ENCODE measurements at regions not wholly inside any gene's neighbourhood (a gene's known extent, or its start where the extent isn't known, plus 50 kb on each side); places are given as distances from the start of the nearest gene placed in this dataset.
A peak's percentile ranks its signal among the peaks of the same experiment; 100 is the strongest.
"Not testable (repeated sequence)": the region's sequence is repeated elsewhere in the genome, so short reads cannot be mapped to it uniquely, and the experiment has no call there.

- H3K27ac ChIP-seq = no peak overlapping the region
- H3K9me3 ChIP-seq = no peaks in the 10 kb centered on the region
- no peak for TF ChIP-seq CTCF (IDR thresholded peaks at IDR 0.05)
- TF ChIP-seq POLR2A (IDR thresholded peaks at IDR 0.05) = no peak
- no peak for TF ChIP-seq EP300 (IDR thresholded peaks at IDR 0.05)
- no peak for TF ChIP-seq POLR2AphosphoS5 (IDR thresholded peaks at IDR 0.05)
- intact Hi-C loops (cut with DNase I; ENCODE audit: low total_unique reads) = no loop called here
- no peaks in the 10 kb centered on the region for H3K27me3 ChIP-seq
- no peak for DNase-seq
- H3K4me3 ChIP-seq = no peak overlapping the region
- H3K4me1 ChIP-seq = no peaks in the 10 kb centered on the region
- WGBS, 5 donors = 48 to 66% (median 53%) methylated on average over 2 of the region's 2 CpGs
- H3K36me3 ChIP-seq = no peaks in the 10 kb centered on the region
Measured at GRCh38 chrX:88828011-88828410, 81.0 kb downstream of the CPXCR1 start.

- H3K27ac ChIP-seq = no peak overlapping the region
- H3K27me3 ChIP-seq = no peaks in the 10 kb centered on the region
- H3K4me1 ChIP-seq = no peaks in the 10 kb centered on the region
- intact Hi-C loops (cut with DNase I; ENCODE audit: low total_unique reads) = no loop called here
- no peak overlapping the region for H3K4me3 ChIP-seq
- TF ChIP-seq EP300 (IDR thresholded peaks at IDR 0.05) (no peak), POLR2AphosphoS5 (IDR thresholded peaks at IDR 0.05) (no peak), CTCF (IDR thresholded peaks at IDR 0.05) (no peak), POLR2A (IDR thresholded peaks at IDR 0.05) (no peak)
- H3K36me3 ChIP-seq = no peaks in the 10 kb centered on the region
- 86 to 96% (median 92%) methylated on average over 6 of the region's 6 CpGs for WGBS, 5 donors
- DNase-seq = no peak
- H3K9me3 ChIP-seq = no peaks in the 10 kb centered on the region
Measured at GRCh38 chrX:88830111-88830510, 83.1 kb downstream of the CPXCR1 start.

GRCh38 chrX:88837721-88838120, 90.7 kb downstream of the CPXCR1 start:
- peak in 1 of 2 donors; percentile 44 for DNase-seq
- WGBS, 5 donors = 28 to 64% (median 46%) methylated on average over 6 of the region's 6 CpGs

GRCh38 chrX:88838392-88838791, 91.4 kb downstream of the CPXCR1 start:
- DNase-seq = no peak
- H3K27me3 ChIP-seq = no peaks in the 10 kb centered on the region
- H3K4me3 ChIP-seq = no peak overlapping the region
- intact Hi-C loops (cut with DNase I; ENCODE audit: low total_unique reads) = no loop called here
- H3K9me3 ChIP-seq = no peaks in the 10 kb centered on the region
- 61 to 76% (median 66%) methylated on average over 1 of the region's 1 CpG for WGBS, 5 donors
- no peaks in the 10 kb centered on the region for H3K4me1 ChIP-seq
- no peaks in the 10 kb centered on the region for H3K36me3 ChIP-seq
- TF ChIP-seq POLR2AphosphoS5 (IDR thresholded peaks at IDR 0.05) (no peak), POLR2A (IDR thresholded peaks at IDR 0.05) (no peak), CTCF (IDR thresholded peaks at IDR 0.05) (no peak), EP300 (IDR thresholded peaks at IDR 0.05) (no peak)
- no peak overlapping the region for H3K27ac ChIP-seq

More at GRCh38 chrX:88837721-88838120, 90.7 kb downstream of the CPXCR1 start:
- H3K27me3 ChIP-seq; H3K4me3 ChIP-seq; H3K4me1 ChIP-seq; H3K27ac ChIP-seq; H3K9me3 ChIP-seq; H3K36me3 ChIP-seq; intact Hi-C loops (cut with DNase I; ENCODE audit: low total_unique reads): not testable (repeated sequence)

- not testable (repeated sequence) for H3K9me3 ChIP-seq
Measured at GRCh38 chrX:88843841-88844240, 96.8 kb downstream of the CPXCR1 start.

More at GRCh38 chrX:88843841-88844240, 96.8 kb downstream of the CPXCR1 start:
- 18 to 42% (median 29%) methylated on average over 1 of the region's 1 CpG for WGBS, 5 donors
- H3K27me3 ChIP-seq; H3K4me3 ChIP-seq; intact Hi-C loops (cut with DNase I; ENCODE audit: low total_unique reads); DNase-seq; H3K27ac ChIP-seq; H3K4me1 ChIP-seq; H3K36me3 ChIP-seq: not testable (repeated sequence)

All from stomach (tissue), 8 donors.